ENCODE measurements at regions not wholly inside any gene's neighbourhood (a gene's known extent, or its start where the extent isn't known, plus 50 kb on each side); places are given as distances from the start of the nearest gene placed in this dataset.

DNA sequence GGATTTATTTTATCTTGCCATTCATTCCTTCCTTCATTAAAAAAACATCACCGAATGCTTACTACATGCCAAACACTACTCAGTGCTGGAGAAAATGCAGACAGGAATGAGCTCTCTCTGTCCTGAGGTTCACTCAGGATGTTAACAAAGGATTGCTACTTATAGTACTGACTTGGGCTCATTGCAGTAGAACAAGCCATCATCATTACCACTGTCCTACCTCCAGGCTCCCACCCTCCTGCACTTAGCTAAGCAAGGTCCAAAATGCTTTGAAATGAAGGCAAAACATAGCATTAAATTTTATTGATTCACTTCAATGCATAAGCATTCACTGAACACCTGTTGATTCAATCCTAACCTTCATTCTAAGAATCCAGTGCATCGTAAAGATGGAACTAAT lies 159.8 kb upstream of the RADX start:
- TF ChIP-seq L3MBTL2 (conservative IDR thresholded peaks at IDR 0.05) = no peak
- no peak for TF ChIP-seq FOXK2 (IDR thresholded peaks at IDR 0.05)
- no peak for TF ChIP-seq BHLHE40 (IDR thresholded peaks at IDR 0.05; ENCODE audit: borderline replicate concordance)
